ENCODE measurements at regions not wholly inside any gene's neighbourhood (a gene's known extent, or its start where the extent isn't known, plus 50 kb on each side); places are given as distances from the start of the nearest gene placed in this dataset.

DNA sequence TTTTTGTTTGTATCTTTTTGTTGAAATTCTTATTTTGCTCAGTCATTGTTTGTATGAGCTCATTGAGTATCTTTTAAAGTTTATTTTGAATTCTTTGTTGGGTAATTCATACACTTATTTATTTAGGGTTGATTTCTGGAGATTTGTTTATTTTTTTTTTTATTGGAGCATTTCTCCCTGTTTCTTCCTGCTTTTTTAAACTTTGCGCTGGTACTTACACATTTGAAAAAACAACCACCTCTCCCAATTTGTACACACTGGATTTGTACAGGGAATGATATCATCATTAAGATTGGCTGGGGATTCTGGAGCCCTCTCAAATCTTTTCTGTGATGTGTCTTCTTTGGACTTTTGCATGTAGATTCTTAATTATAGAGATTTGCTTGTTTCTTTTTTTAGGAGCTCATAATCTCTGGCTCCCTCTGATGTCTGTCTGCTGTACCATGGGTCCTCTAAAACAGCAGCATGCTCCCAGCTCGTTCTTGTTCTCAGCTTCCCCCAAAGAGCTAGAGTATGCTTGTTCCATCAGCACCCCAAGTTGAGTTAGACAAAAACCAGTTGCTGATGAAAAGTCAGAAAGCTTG, 310.7 kb downstream of the DUSP10 start:
- DNase-seq (ENCODE audit: low read depth, low spot score) = no peak

GRCh38 chr1:221431961-221432360, 309.9 kb downstream of the DUSP10 start:
- no peak for FAIRE-seq

More for the DNA sequence above, 310.7 kb downstream of the DUSP10 start:
- dilution Hi-C loops (cut with MboI; ENCODE audit: extremely low pct_ligation_motif_present, low sequenced_read_pairs) = no loop called here
- H3K9ac ChIP-seq (ENCODE audit: control insufficient read depth, extremely low read depth, insufficient read depth, low read length) = no peak overlapping the region
- H3K4me3 ChIP-seq (ENCODE audit: control insufficient read depth in 2 of 3, extremely low read depth in 1 of 3, insufficient read depth in 2 of 3, low read depth in 1 of 3, low read length in 3 of 3) = no peak overlapping the region
- no peaks in the 10 kb centered on the region for H3K36me3 ChIP-seq (ENCODE audit: control insufficient read depth in 2 of 2, extremely low read depth in 1 of 2, insufficient read depth in 2 of 2, low read length in 2 of 2)
- peaks cover 3% of the 10 kb centered on the region for H3K4me1 ChIP-seq (ENCODE audit: control insufficient read depth, extremely low read depth, insufficient read depth, low read length)
- no peak overlapping the region for H2AFZ ChIP-seq (ENCODE audit: control insufficient read depth, low read length)
- no peaks in the 10 kb centered on the region for H4K20me1 ChIP-seq (ENCODE audit: control insufficient read depth, extremely low read depth, insufficient read depth, low read length)
- H3K27me3 ChIP-seq (ENCODE audit: control insufficient read depth, extremely low read depth, insufficient read depth, low read length) = no peaks in the 10 kb centered on the region
- H3K79me2 ChIP-seq (ENCODE audit: control insufficient read depth, insufficient read depth, low read length) = no peaks in the 10 kb centered on the region
- no peaks in the 10 kb centered on the region for H3K9me3 ChIP-seq (ENCODE audit: control insufficient read depth, low read depth, low read length)
- no peak overlapping the region for H3K27ac ChIP-seq (ENCODE audit: control insufficient read depth, insufficient read depth, low read length)
- H3K4me2 ChIP-seq (ENCODE audit: control insufficient read depth, extremely low read depth, insufficient read depth, low read depth, low read length) = no peak overlapping the region
- FAIRE-seq = no peak
- TF ChIP-seq, protein P1, sequence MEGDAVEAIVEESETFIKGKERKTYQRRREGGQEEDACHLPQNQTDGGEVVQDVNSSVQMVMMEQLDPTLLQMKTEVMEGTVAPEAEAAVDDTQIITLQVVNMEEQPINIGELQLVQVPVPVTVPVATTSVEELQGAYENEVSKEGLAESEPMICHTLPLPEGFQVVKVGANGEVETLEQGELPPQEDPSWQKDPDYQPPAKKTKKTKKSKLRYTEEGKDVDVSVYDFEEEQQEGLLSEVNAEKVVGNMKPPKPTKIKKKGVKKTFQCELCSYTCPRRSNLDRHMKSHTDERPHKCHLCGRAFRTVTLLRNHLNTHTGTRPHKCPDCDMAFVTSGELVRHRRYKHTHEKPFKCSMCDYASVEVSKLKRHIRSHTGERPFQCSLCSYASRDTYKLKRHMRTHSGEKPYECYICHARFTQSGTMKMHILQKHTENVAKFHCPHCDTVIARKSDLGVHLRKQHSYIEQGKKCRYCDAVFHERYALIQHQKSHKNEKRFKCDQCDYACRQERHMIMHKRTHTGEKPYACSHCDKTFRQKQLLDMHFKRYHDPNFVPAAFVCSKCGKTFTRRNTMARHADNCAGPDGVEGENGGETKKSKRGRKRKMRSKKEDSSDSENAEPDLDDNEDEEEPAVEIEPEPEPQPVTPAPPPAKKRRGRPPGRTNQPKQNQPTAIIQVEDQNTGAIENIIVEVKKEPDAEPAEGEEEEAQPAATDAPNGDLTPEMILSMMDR (optimal IDR thresholded peaks at IDR 0.05 in 1 of 3, IDR thresholded peaks at IDR 0.05 in 1 of 3, conservative IDR thresholded peaks at IDR 0.05 in 1 of 3; ENCODE audit: extremely low read depth in 1 of 3, insufficient read depth in 2 of 3, low read length in 3 of 3) = no peak
- TF ChIP-seq EZH2 (IDR thresholded peaks at IDR 0.05; ENCODE audit: low read length) = no peak
- no peaks in the 10 kb centered on the region for H3K9me1 ChIP-seq (ENCODE audit: control insufficient read depth, extremely low read depth, insufficient read depth, low read length)

More at GRCh38 chr1:221431961-221432360, 309.9 kb downstream of the DUSP10 start:
- no peak overlapping the region for H3K9ac ChIP-seq (ENCODE audit: control insufficient read depth, extremely low read depth, insufficient read depth, low read length)
- H3K79me2 ChIP-seq (ENCODE audit: control insufficient read depth, insufficient read depth, low read length) = no peaks in the 10 kb centered on the region
- H3K4me3 ChIP-seq (ENCODE audit: control insufficient read depth in 2 of 3, extremely low read depth in 1 of 3, insufficient read depth in 2 of 3, low read depth in 1 of 3, low read length in 3 of 3) = no peak overlapping the region
- TF ChIP-seq, protein P1 (optimal IDR thresholded peaks at IDR 0.05 in 1 of 3, IDR thresholded peaks at IDR 0.05 in 1 of 3, conservative IDR thresholded peaks at IDR 0.05 in 1 of 3; ENCODE audit: extremely low read depth in 1 of 3, insufficient read depth in 2 of 3, low read length in 3 of 3) = no peak
- TF ChIP-seq EZH2 (IDR thresholded peaks at IDR 0.05; ENCODE audit: low read length) = no peak
- no peaks in the 10 kb centered on the region for H3K9me1 ChIP-seq (ENCODE audit: control insufficient read depth, extremely low read depth, insufficient read depth, low read length)
- H3K4me2 ChIP-seq (ENCODE audit: control insufficient read depth, extremely low read depth, insufficient read depth, low read depth, low read length) = no peak overlapping the region
- H3K36me3 ChIP-seq (ENCODE audit: control insufficient read depth in 2 of 2, extremely low read depth in 1 of 2, insufficient read depth in 2 of 2, low read length in 2 of 2) = no peaks in the 10 kb centered on the region
- no peak for DNase-seq (ENCODE audit: low read depth, low spot score)
- no peaks in the 10 kb centered on the region for H4K20me1 ChIP-seq (ENCODE audit: control insufficient read depth, extremely low read depth, insufficient read depth, low read length)
- H3K27me3 ChIP-seq (ENCODE audit: control insufficient read depth, extremely low read depth, insufficient read depth, low read length) = no peaks in the 10 kb centered on the region
- no peaks in the 10 kb centered on the region for H3K9me3 ChIP-seq (ENCODE audit: control insufficient read depth, low read depth, low read length)
- H2AFZ ChIP-seq (ENCODE audit: control insufficient read depth, low read length) = no peak overlapping the region
- dilution Hi-C loops (cut with MboI; ENCODE audit: extremely low pct_ligation_motif_present, low sequenced_read_pairs) = no loop called here
- no peak overlapping the region for H3K27ac ChIP-seq (ENCODE audit: control insufficient read depth, insufficient read depth, low read length)
- peaks cover 3% of the 10 kb centered on the region for H3K4me1 ChIP-seq (ENCODE audit: control insufficient read depth, extremely low read depth, insufficient read depth, low read length)
